ENCODE measurements at regions not wholly inside any gene's neighbourhood (a gene's known extent, or its start where the extent isn't known, plus 50 kb on each side); places are given as distances from the start of the nearest gene placed in this dataset.

DNA sequence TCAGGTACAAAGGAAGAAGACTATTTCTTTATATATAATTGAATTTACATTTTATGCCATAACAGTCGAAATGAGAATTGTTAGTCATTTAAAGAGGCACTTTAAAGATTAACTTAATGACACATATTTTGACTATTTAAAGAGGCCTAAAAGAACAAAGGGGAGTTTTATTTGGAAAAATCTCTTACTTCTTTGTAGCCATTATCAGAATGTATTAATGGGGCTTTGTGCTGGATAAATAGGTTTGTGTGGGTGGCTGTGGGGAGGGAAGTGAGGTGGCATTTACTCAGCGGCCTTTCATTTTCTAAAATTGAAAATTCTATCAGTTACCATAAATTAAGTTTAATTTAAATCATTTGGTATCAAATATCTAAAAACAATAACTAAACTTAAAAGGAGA, 462.2 kb upstream of the CXADR start:
- Histone ChIP-seq H3K36me3 (ENCODE audit: control insufficient read depth in 2 of 2, insufficient read depth in 2 of 2, low read length in 1 of 2) (no peaks in the 10 kb centered on the region), H3K4me1 (ENCODE audit: control insufficient read depth in 2 of 2, insufficient read depth in 2 of 2, low read length in 2 of 2) (no peaks in the 10 kb centered on the region), H3K27ac (ENCODE audit: low read depth in 1 of 2, low read length in 1 of 2) (no peak overlapping the region), H3K9me3 (ENCODE audit: control insufficient read depth in 2 of 2, insufficient read depth in 1 of 2, low read length in 1 of 2) (peaks cover 0 to 9% of the 10 kb centered on the region in 2 donors), H3K27me3 (ENCODE audit: control insufficient read depth in 2 of 2, insufficient read depth in 1 of 2, low read length in 1 of 2) (no peaks in the 10 kb centered on the region), H3K4me3 (ENCODE audit: low read length in 2 of 2) (no peak overlapping the region)
- DNase-seq (ENCODE audit: low read depth in 6 of 9, low spot score in 9 of 9), result no peak
- 95% methylated on average over 2 of the region's 2 CpGs for WGBS

DNA sequence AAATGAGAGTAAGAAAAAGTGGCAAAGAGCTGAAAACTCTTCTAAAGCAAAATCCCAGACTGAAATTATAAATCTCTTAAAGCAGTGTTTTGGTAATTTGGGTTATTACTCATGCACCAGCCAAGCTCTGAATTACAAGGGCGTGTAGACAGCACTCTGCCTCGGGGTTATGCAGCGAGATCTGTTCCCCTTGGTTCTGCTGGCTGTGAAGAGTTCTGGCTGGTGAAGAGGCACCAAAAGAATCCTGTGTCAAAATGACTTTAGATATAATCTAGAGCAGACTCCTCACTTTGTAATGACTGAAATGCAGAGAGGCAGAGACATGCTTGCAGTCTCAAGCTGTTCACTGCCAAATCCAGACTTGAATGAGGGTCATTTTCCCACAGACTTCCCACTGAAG, 461.8 kb upstream of the CXADR start:
- no peak for DNase-seq (ENCODE audit: low read depth in 6 of 9, low spot score in 9 of 9)
- Histone ChIP-seq H3K27me3 (ENCODE audit: control insufficient read depth in 2 of 2, insufficient read depth in 1 of 2, low read length in 1 of 2) (no peaks in the 10 kb centered on the region), H3K4me1 (ENCODE audit: control insufficient read depth in 2 of 2, insufficient read depth in 2 of 2, low read length in 2 of 2) (no peaks in the 10 kb centered on the region), H3K9me3 (ENCODE audit: control insufficient read depth in 2 of 2, insufficient read depth in 1 of 2, low read length in 1 of 2) (peaks cover 0 to 9% of the 10 kb centered on the region in 2 donors), H3K4me3 (ENCODE audit: low read length in 2 of 2) (no peak overlapping the region), H3K36me3 (ENCODE audit: control insufficient read depth in 2 of 2, insufficient read depth in 2 of 2, low read length in 1 of 2) (no peaks in the 10 kb centered on the region), H3K27ac (ENCODE audit: low read depth in 1 of 2, low read length in 1 of 2) (no peak overlapping the region)
- 91% methylated on average over 3 of the region's 3 CpGs for WGBS

DNA sequence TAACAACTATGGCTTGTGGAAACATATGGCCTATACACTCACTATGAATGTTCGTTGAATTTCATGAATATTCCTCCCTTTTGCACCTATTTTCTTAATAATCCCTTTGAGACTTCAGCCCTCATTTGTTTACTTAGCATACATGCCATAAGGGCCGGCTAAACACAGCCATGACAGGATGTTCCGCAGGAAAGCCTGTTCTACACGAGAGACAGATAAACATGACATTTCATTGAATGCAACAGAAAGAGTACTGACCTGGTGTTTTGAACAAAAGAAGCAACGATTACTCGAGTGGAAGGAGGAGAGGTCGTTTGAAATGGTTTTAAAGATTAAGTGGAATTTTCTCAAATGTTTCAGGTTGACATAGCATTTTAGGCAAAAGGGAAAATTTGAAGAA, 459.5 kb upstream of the CXADR start:
- no peaks in the 10 kb centered on the region for H3K36me3 ChIP-seq (ENCODE audit: control insufficient read depth in 2 of 2, insufficient read depth in 2 of 2, low read length in 1 of 2)
- H3K27ac ChIP-seq (ENCODE audit: low read depth in 1 of 2, low read length in 1 of 2), result no peak overlapping the region
- H3K4me1 ChIP-seq (ENCODE audit: control insufficient read depth in 2 of 2, insufficient read depth in 2 of 2, low read length in 2 of 2), result no peaks in the 10 kb centered on the region
- peaks cover 0 to 9% of the 10 kb centered on the region in 2 donors for H3K9me3 ChIP-seq (ENCODE audit: control insufficient read depth in 2 of 2, insufficient read depth in 1 of 2, low read length in 1 of 2)
- DNase-seq (ENCODE audit: low read depth in 6 of 9, low spot score in 9 of 9), result no peak
- H3K4me3 ChIP-seq (ENCODE audit: low read length in 2 of 2), result no peak overlapping the region
- no peaks in the 10 kb centered on the region for H3K27me3 ChIP-seq (ENCODE audit: control insufficient read depth in 2 of 2, insufficient read depth in 1 of 2, low read length in 1 of 2)
- WGBS, result 34% methylated on average over 7 of the region's 7 CpGs

DNA sequence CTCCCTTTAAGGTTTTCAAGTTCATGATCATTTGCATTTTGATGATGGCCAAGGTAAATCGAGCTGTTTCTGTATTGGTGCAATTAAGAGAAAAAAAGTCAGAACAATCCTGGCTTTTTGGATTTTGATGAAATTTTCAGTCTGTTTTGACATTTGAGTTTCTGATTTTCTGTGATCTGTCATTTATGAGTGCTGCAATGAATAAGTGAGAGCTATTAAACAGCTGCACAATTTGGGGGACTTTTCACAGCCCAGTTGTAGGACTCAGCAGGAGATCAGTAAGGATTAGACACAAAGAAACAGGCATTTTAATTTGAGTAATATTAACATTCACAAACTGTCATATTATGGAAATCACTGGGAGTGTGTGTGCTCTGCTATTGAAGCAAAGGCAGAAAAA, 452.9 kb upstream of the CXADR start:
- DNase-seq (ENCODE audit: low read depth in 6 of 9, low spot score in 9 of 9), result no peak
- Histone ChIP-seq H3K4me3 (ENCODE audit: low read length in 2 of 2) (no peak overlapping the region), H3K9me3 (ENCODE audit: control insufficient read depth in 2 of 2, insufficient read depth in 1 of 2, low read length in 1 of 2) (no peaks in the 10 kb centered on the region), H3K36me3 (ENCODE audit: control insufficient read depth in 2 of 2, insufficient read depth in 2 of 2, low read length in 1 of 2) (no peaks in the 10 kb centered on the region), H3K27ac (ENCODE audit: low read depth in 1 of 2, low read length in 1 of 2) (no peak overlapping the region), H3K27me3 (ENCODE audit: control insufficient read depth in 2 of 2, insufficient read depth in 1 of 2, low read length in 1 of 2) (no peaks in the 10 kb centered on the region), H3K4me1 (ENCODE audit: control insufficient read depth in 2 of 2, insufficient read depth in 2 of 2, low read length in 2 of 2) (no peaks in the 10 kb centered on the region)
- 85% methylated on average over 1 of the region's 1 CpG for WGBS

DNA sequence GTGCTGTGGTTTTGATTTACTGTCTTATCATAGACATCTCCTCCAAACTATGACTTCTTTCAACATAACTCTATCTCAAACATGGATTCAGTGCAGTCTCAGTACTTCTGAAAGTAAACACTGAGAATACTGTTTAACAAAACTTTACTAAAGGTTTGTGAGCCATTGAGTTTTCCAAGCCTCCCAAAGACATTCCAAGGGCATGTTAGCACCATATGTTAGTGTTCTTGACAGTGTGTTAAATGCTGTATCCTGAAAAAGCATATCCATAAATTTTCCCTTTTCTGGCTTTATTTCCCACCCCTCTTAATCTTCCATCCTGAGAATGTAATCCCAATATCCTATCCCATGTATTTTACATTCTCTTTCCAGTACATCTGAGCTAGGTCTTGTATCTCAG, 446.8 kb upstream of the CXADR start:
- Histone ChIP-seq H3K27ac (ENCODE audit: low read depth in 1 of 2, low read length in 1 of 2) (no peak overlapping the region), H3K36me3 (ENCODE audit: control insufficient read depth in 2 of 2, insufficient read depth in 2 of 2, low read length in 1 of 2) (no peaks in the 10 kb centered on the region), H3K27me3 (ENCODE audit: control insufficient read depth in 2 of 2, insufficient read depth in 1 of 2, low read length in 1 of 2) (no peaks in the 10 kb centered on the region), H3K4me3 (ENCODE audit: low read length in 2 of 2) (no peak overlapping the region), H3K9me3 (ENCODE audit: control insufficient read depth in 2 of 2, insufficient read depth in 1 of 2, low read length in 1 of 2) (no peaks in the 10 kb centered on the region), H3K4me1 (ENCODE audit: control insufficient read depth in 2 of 2, insufficient read depth in 2 of 2, low read length in 2 of 2) (no peaks in the 10 kb centered on the region)
- DNase-seq (ENCODE audit: low read depth in 6 of 9, low spot score in 9 of 9), result no peak

DNA sequence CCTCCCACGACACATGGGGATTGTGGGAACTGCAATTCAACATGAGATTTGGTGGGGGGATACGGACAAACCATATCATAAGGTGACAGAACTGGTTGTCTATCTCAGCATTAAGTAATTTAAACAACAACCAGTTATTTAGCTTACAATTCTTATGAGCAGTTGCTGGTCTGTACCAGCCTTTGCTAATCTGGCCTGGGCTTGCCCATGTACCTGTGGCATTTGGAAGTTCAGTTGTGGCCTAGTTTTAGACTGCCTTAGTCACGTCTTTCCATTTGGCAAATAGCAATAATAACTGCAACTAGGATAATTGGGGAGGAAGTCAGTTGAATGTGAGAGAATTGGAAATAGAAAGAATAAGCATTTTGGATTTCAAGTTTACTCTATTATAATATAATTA, 441.8 kb upstream of the CXADR start:
- Histone ChIP-seq H3K27me3 (ENCODE audit: control insufficient read depth in 2 of 2, insufficient read depth in 1 of 2, low read length in 1 of 2) (no peaks in the 10 kb centered on the region), H3K4me1 (ENCODE audit: control insufficient read depth in 2 of 2, insufficient read depth in 2 of 2, low read length in 2 of 2) (no peaks in the 10 kb centered on the region), H3K27ac (ENCODE audit: low read depth in 1 of 2, low read length in 1 of 2) (no peak overlapping the region), H3K4me3 (ENCODE audit: low read length in 2 of 2) (no peak overlapping the region), H3K9me3 (ENCODE audit: control insufficient read depth in 2 of 2, insufficient read depth in 1 of 2, low read length in 1 of 2) (no peaks in the 10 kb centered on the region), H3K36me3 (ENCODE audit: control insufficient read depth in 2 of 2, insufficient read depth in 2 of 2, low read length in 1 of 2) (no peaks in the 10 kb centered on the region)
- 82% methylated on average over 3 of the region's 3 CpGs for WGBS
- DNase-seq (ENCODE audit: low read depth in 6 of 9, low spot score in 9 of 9), result no peak

DNA sequence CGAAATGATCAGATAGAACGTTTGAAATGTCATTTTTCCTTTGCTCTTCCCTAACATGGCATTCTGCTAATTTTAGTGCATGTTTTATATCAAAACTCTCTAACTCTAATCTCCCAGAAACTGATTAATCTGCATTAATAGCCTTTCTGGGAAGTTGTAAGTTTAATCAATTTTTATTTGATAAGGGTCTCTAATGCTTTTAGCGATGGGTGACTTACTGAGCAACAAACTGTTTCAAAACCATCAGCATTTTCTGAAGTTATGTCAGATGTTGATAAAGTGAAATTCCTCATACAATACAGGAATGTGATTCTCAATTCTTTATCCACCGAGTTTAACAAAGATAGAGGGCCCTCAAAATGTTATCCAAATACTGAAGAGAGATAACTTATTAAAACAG, 431.6 kb upstream of the CXADR start:
- WGBS, result 79% methylated on average over 4 of the region's 4 CpGs

DNA sequence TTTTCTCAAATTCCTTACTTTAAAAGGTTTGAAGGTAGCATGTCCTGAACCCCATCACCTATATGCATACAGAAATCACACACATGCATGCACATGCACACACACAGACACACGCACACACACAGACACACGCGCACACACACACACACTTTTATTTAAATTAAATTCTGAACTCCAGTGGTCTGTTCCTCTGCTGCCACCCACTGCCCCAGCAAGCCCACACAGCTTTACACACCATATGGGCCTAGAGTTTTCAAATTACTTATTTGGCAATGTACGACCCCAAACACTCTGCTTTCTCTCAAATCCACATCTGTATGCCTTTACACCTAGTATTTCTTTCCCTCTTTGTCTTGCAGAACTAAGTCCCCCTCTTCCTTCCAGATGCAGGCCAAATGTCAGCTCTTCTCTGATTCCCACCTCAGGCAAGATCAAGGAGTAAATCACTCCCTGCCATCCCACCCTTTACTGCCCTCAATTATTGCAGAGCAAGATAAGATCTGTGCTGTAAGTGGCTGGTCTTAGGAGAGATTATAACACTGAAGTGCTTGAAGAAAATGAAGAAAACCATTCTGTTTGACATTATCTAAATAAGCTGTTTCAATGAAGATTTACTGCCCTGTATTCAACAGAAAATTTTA, 429.9 kb upstream of the CXADR start:
- H3K27ac ChIP-seq (ENCODE audit: low read depth in 1 of 2, low read length in 1 of 2), result no peak overlapping the region
- H3K9me3 ChIP-seq (ENCODE audit: control insufficient read depth in 2 of 2, insufficient read depth in 1 of 2, low read length in 1 of 2), result peaks cover 0 to 4% of the 10 kb centered on the region in 2 donors
- DNase-seq (ENCODE audit: low read depth in 6 of 9, low spot score in 9 of 9), result no peak
- no peaks in the 10 kb centered on the region for H3K27me3 ChIP-seq (ENCODE audit: control insufficient read depth in 2 of 2, insufficient read depth in 1 of 2, low read length in 1 of 2)
- WGBS, result 85% methylated on average over 4 of the region's 4 CpGs
- H3K4me1 ChIP-seq (ENCODE audit: control insufficient read depth in 2 of 2, insufficient read depth in 2 of 2, low read length in 2 of 2), result no peaks in the 10 kb centered on the region
- no peaks in the 10 kb centered on the region for H3K36me3 ChIP-seq (ENCODE audit: control insufficient read depth in 2 of 2, insufficient read depth in 2 of 2, low read length in 1 of 2)
- H3K4me3 ChIP-seq (ENCODE audit: low read length in 2 of 2), result no peak overlapping the region

More for the DNA sequence above, 431.6 kb upstream of the CXADR start:
- H3K36me3 ChIP-seq (ENCODE audit: control insufficient read depth in 2 of 2, insufficient read depth in 2 of 2, low read length in 1 of 2), result no peaks in the 10 kb centered on the region
- H3K4me3 ChIP-seq (ENCODE audit: low read length in 2 of 2), result no peak overlapping the region
- H3K27me3 ChIP-seq (ENCODE audit: control insufficient read depth in 2 of 2, insufficient read depth in 1 of 2, low read length in 1 of 2), result no peaks in the 10 kb centered on the region
- H3K4me1 ChIP-seq (ENCODE audit: control insufficient read depth in 2 of 2, insufficient read depth in 2 of 2, low read length in 2 of 2), result no peaks in the 10 kb centered on the region
- DNase-seq (ENCODE audit: low read depth in 6 of 9, low spot score in 9 of 9), result no peak
- no peak overlapping the region for H3K27ac ChIP-seq (ENCODE audit: low read depth in 1 of 2, low read length in 1 of 2)
- peaks cover 0 to 4% of the 10 kb centered on the region in 2 donors for H3K9me3 ChIP-seq (ENCODE audit: control insufficient read depth in 2 of 2, insufficient read depth in 1 of 2, low read length in 1 of 2)

DNA sequence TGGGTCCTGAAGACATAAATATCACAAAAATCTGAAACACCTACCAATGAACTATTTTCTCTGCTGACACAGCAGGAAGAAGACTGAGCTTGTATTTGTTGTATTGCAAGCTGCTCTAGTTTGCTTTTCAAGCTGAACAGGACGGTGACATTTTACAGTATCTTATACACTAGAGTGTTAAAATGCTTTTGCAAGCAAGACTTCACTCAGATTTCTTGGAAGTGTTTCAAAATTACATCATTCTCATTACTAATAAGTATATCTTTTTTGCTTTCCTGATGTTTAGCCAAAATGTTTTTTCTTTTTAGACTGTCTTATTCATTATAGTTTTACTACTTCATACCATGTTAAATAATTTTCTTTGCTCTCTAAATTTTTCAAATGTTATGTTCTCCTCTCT, 427.1 kb upstream of the CXADR start:
- Histone ChIP-seq H3K27me3 (ENCODE audit: control insufficient read depth in 2 of 2, insufficient read depth in 1 of 2, low read length in 1 of 2) (no peaks in the 10 kb centered on the region), H3K4me3 (ENCODE audit: low read length in 2 of 2) (no peak overlapping the region), H3K27ac (ENCODE audit: low read depth in 1 of 2, low read length in 1 of 2) (no peak overlapping the region), H3K36me3 (ENCODE audit: control insufficient read depth in 2 of 2, insufficient read depth in 2 of 2, low read length in 1 of 2) (no peaks in the 10 kb centered on the region), H3K9me3 (ENCODE audit: control insufficient read depth in 2 of 2, insufficient read depth in 1 of 2, low read length in 1 of 2) (peaks cover 2 to 7% of the 10 kb centered on the region in 2 donors), H3K4me1 (ENCODE audit: control insufficient read depth in 2 of 2, insufficient read depth in 2 of 2, low read length in 2 of 2) (no peaks in the 10 kb centered on the region)
- no peak for DNase-seq (ENCODE audit: low read depth in 6 of 9, low spot score in 9 of 9)
- WGBS, result 87% methylated on average over 1 of the region's 1 CpG

DNA sequence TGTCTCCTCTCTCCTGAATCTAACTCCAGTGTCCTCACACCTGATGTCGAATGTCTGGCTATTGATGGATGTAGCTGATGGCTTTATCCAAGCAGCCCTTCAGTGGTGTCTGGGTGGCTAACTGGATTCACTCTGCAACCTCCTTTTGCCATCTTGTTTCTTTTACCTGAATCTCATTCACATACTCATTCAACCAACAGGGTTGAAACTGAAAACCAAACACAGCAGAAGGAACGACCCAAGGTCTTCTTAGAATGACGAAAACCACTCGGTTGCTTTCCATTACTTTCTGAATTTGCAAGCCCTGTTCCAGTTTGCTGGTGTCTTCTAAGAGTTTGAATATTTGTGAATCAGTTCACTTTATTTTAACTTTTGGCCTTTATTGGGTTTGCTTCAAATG, 424.3 kb upstream of the CXADR start:
- 93% methylated on average over 4 of the region's 4 CpGs for WGBS
- DNase-seq (ENCODE audit: low read depth in 6 of 9, low spot score in 9 of 9), result no peak
- Histone ChIP-seq H3K4me3 (ENCODE audit: low read length in 2 of 2) (no peak overlapping the region), H3K27ac (ENCODE audit: low read depth in 1 of 2, low read length in 1 of 2) (no peak overlapping the region), H3K9me3 (ENCODE audit: control insufficient read depth in 2 of 2, insufficient read depth in 1 of 2, low read length in 1 of 2) (peaks cover 2 to 3% of the 10 kb centered on the region in 2 donors), H3K36me3 (ENCODE audit: control insufficient read depth in 2 of 2, insufficient read depth in 2 of 2, low read length in 1 of 2) (no peaks in the 10 kb centered on the region), H3K4me1 (ENCODE audit: control insufficient read depth in 2 of 2, insufficient read depth in 2 of 2, low read length in 2 of 2) (no peaks in the 10 kb centered on the region), H3K27me3 (ENCODE audit: control insufficient read depth in 2 of 2, insufficient read depth in 1 of 2, low read length in 1 of 2) (no peaks in the 10 kb centered on the region)
